ENCODE measurements at regions not wholly inside any gene's neighbourhood (a gene's known extent, or its start where the extent isn't known, plus 50 kb on each side); places are given as distances from the start of the nearest gene placed in this dataset.

DNA sequence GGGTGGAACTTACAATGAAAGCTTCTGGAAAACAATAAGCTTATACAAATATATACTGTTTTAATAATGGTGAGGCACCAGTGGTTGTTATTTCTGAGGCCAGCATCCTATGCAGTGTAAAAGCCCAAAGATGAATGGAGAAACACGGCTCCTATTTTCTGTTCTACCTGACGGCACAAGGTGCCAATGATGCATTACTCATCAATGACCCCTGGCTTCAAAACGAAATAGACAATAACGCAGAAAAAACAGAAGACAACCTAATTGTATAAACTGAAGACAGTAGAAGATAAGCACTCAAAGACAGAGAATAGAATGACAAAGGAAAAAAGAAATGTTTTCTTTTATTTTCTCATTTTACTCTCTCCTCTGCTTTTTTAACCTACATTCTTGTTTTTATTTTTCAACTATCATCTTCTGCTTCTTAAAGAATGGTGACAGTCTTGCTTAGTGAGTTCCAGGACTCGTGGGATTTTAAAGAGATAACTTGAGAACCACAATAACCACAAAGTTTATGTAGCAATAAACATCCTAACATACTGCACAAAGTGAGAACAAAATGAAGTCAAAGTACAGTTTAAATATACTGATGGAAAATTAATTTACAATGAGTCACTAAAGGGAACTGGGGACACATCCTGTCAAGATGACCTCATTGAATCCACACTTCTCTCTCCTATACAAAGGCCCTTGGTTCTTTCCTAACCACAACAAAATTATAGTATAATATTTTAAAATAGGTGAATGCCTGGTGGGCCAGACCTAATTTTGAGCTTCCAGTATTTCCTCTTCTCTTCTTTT is 169.8 kb downstream of the BTC start:
- TF ChIP-seq, protein P1, sequence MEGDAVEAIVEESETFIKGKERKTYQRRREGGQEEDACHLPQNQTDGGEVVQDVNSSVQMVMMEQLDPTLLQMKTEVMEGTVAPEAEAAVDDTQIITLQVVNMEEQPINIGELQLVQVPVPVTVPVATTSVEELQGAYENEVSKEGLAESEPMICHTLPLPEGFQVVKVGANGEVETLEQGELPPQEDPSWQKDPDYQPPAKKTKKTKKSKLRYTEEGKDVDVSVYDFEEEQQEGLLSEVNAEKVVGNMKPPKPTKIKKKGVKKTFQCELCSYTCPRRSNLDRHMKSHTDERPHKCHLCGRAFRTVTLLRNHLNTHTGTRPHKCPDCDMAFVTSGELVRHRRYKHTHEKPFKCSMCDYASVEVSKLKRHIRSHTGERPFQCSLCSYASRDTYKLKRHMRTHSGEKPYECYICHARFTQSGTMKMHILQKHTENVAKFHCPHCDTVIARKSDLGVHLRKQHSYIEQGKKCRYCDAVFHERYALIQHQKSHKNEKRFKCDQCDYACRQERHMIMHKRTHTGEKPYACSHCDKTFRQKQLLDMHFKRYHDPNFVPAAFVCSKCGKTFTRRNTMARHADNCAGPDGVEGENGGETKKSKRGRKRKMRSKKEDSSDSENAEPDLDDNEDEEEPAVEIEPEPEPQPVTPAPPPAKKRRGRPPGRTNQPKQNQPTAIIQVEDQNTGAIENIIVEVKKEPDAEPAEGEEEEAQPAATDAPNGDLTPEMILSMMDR (IDR thresholded peaks at IDR 0.05), result no peak
- TF ChIP-seq POLR2AphosphoS5 (IDR thresholded peaks at IDR 0.05; ENCODE audit: insufficient read depth in 1 of 2, low read depth in 1 of 2) (no peak), POLR2A (IDR thresholded peaks at IDR 0.05) (no peak)
